C1 segment of cervical spinal cord (tissue), 14 donors: ENCODE measurements at regions not wholly inside any gene's neighbourhood (a gene's known extent, or its start where the extent isn't known, plus 50 kb on each side); places are given as distances from the start of the nearest gene placed in this dataset.
"Not testable (repeated sequence)": the region's sequence is repeated elsewhere in the genome, so short reads cannot be mapped to it uniquely, and the experiment has no call there.

Experiments
- DNase-seq, 14 donors: peaks; one replicate each; lab custom pipeline; 2025; lab: John Stamatoyannopoulos, UW

GRCh38 chr12:72148709-72149108 lies 123.5 kb upstream of the TRHDE start:
- DNase-seq = no peak

DNA sequence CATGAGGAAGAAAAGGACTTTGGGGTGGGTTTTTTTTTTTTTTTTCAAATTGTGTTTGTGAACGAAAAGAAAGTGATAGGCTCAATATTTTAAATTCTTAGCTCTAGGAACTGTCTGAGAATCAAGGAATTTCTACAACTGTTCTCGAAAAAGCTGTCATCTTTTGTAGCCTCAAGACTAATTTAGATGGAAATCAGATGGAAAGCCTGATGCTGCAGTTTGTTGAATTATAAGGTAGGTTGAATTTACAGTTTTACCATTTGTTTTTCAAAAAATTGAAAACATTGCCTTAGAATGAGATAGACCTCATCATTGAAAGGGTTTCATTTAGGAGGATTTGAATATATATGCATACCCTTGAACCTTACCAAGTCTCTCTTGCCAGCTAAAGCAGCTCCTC lies 109.3 kb upstream of the TRHDE start:
- no peak for DNase-seq

DNA sequence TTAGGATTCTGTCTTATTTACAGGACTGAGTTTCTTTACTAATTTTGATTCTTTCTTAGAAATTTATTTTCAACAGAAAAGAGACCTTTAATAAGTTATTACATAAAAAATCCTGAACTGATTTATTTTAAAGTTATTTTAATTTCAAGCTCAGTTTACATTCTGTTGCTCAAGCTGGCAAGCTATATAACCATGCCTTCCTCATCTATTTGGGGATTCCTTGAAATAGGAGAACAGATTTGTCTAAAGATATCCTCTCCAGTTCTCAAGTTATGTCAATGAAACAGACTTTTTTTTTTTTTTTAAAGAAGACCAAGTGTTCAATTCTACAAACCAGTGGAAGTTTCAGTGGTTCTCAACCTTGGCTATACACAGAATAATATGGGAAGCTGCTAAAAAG lies 103.3 kb upstream of the TRHDE start:
- DNase-seq = no peak

GRCh38 chr12:72173974-72174373 lies 98.2 kb upstream of the TRHDE start:
- no peak for DNase-seq

- no peak for DNase-seq
Observed at GRCh38 chr12:72178244-72178643, 93.9 kb upstream of the TRHDE start.

DNA sequence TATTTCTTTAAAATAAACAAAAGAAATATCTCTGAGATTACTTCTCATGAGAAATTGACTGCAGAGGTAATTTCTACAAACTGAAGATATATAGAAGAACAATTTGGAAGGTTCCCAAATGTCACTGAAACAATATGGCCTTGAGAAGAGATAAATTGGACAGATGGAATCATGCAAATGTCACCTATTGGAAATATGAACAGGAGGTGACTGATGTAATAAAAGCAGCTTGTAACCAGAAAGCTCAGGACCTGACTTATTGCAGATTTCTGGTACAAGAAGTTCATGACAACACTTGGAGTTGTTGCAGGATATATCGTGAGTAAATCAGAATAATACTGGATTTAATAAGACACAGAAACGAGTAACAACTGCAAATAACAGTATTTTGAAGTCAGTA lies 93.3 kb upstream of the TRHDE start:
- peak in 1 of 14 donors; percentile 76 for DNase-seq

- no peak for DNase-seq
Observed at GRCh38 chr12:72179841-72180240, 92.3 kb upstream of the TRHDE start.

DNA sequence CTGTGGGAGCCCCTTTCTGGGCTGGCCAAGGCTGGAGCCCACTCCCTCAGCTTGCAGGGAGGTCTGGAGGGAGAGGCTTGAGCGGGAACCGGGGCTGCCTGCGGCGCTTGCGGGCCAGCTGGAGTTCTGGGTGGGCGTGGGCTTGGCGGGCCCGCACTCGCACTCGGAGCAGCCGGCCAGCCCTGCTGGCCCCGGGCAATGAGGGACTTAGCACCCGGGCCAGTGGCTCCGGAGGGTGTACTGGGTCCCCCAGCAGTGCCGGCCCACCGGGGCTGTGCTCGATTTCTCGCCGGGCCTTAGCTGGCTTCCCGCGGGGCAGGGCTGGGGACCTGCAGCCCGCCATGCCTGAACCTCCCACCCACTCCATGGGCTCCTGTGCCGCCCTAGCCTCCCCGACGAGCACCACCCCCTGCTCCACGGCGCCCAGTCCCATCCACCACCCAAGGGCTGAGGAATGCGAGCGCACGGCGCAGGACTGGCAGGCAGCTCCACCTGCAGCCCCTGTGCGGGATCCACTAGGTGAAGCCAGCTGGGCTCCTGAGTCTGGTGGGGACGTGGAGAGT lies 87.1 kb upstream of the TRHDE start:
- not testable (repeated sequence) for DNase-seq

DNA sequence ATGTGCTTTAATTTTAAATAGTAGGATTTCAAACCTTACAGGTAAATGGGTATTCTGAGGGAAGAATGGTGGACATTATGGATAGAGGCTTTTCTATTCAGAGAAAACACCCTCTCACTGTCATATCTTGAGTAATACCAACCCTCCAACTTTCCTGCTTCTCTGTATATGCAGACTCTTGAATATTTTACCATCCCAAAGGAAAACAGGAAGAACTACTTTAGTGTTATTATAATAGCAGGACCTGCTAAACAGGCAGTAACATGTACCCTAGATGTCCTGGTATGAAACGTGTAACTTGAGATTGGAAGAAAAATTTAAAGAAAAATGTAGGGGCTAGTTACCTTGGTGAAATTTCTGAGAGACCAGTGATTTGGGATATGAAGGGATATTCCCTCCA lies 82.9 kb upstream of the TRHDE start:
- no peak for DNase-seq

DNA sequence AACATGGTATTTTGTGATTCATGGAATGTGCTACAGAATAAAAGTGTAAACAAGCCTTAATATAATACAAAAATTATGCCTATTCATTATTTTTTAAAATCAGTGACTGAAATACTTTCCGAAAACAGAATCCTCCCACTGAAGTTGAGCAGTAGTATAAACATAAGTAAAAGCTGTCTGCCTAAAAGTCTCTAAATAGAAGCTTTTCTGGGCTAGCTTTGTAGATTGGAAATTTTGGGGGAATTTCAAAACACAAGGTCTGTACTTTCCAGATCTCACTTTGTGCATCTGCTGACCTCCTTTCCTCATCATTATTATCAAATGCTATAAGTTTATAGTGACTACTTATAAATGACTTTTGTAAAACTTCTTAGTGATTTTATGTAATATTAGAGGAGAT lies 80.4 kb upstream of the TRHDE start:
- DNase-seq = no peak

- no peak for DNase-seq
Observed at GRCh38 chr12:72197790-72198189, 74.4 kb upstream of the TRHDE start.

DNA sequence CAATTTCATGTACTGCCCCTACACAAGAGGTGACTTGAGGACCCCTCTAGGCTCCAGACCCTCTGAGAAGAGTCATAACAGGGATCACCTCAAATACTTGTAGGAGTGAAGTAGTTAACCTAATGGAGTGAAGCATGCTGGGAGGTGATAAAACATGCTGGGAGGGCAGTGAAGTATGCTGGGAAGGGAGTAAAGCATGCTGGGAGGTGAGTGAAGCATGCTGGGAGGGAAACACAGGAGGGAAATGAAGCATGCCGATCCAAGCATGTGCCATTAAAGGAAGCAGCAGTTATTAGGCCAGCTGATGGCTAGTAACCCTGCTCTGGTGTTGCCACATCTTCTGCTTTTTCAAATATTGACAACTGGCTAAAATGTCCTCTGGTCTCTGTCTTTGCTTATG lies 70.7 kb upstream of the TRHDE start:
- no peak for DNase-seq

- no peak for DNase-seq
Observed at GRCh38 chr12:72203764-72204335, 68.3 kb upstream of the TRHDE start.

DNA sequence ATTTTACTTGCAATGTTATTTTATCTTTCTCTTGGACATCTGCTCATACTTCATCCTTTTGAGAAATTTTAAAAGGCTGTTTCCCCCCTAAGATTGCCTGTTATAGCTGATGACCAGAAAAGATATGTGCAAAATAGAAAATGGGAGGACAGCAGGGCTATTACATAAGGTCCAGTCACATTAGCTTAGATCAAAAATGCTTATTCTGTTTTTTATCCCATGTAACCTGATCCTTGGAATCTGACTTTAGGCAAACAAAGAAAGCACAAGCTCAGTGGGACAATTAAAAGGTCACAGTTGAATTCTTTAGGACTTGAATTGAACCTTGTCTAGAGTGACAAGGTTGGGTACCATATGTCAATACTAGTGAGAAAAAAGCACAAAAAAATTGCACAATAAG lies 65.1 kb upstream of the TRHDE start:
- DNase-seq = no peak

DNA sequence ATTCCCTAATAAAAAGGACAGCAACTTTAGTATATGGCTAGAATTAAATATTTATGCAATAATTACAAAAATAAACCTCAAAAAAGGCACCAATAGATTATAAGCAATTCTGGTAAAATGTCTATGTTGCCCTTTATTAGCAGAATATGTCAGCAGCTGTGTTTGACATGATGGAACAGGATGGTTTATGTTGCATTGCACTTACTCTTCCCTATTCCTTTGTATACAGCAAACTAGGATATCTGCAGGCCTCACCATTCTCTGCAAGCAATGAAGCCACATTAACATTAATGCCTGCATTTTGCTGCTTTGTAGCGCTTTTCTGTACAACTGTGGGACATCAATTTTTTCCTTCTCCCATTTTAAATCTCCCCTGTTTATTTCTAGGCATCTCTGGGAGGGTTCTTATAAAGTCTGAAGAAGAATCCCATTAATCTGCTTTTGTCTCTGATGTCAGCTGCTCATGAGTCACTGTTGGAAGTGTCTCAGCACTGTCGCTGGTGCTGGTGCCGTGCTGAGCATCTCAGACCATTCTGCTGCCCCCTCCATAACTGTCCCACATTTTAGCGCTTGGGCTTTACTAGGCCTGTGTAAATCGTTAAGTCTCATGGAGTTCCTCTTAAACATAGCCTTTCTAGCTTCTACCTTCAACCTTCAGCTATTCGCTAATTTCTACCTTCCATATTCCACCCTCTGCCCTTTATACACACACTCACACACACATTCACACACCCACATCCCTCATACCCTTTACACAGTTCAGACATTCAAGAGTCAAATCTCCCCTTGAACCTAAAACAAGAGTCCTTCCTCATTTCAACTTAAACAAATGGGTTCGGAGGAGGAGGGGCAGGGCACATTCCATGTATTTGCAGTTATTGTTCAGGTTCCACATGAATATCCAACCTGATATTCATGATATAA lies 64.4 kb upstream of the TRHDE start:
- peak in 4 of 14 donors; percentile 1 to 8 (median 4) for DNase-seq

DNA sequence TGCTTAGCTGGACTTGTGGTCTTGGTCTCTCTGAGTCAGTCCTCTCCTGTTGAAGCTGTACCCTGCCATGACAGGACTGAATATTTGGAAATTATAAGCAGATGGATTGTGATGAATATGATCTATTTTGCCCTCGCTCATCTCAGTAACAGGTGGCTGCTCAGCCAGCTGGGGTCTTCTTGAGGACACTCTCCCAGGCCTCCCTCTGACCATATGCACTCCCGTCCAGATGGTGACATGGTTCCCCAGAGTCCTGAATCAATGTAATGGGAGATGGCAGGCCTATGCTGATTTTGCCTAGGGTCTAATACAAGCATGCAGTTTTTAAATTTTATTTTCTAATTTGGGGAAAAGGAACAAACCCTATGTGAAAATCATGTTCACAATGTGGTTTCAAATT lies 63.1 kb upstream of the TRHDE start:
- no peak for DNase-seq

- DNase-seq = no peak
Observed at GRCh38 chr12:72214163-72214562, 58.0 kb upstream of the TRHDE start.

DNA sequence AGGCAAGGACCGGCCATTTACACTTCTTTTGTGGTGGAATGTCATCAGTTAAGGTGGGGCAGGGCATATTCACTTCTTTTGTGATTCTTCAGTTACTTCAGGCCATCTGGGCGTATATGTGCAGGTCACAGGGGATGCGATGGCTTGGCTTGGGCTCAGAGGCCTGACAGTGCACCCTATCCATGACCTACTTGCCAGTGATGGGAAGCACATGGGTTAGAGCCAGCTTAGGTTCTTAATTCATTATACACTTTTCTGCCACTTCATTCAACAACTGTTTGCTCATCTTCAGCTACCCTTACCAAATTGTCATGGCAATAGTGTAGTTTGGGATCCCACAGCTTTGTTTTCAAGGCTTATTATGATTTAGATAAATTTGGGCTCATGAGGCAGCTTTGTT lies 56.9 kb upstream of the TRHDE start:
- not testable (repeated sequence) for DNase-seq

- no peak for DNase-seq
Observed at GRCh38 chr12:72219937-72220336, 52.2 kb upstream of the TRHDE start.
